SK-N-MC (cell line): ENCODE measurements at regions not wholly inside any gene's neighbourhood (a gene's known extent, or its start where the extent isn't known, plus 50 kb on each side); places are given as distances from the start of the nearest gene placed in this dataset.

Source experiments
- EZH2 ChIP-seq: fragments of 200-600 bp; sonication (generic); IDR thresholded peaks from one replicate; pipeline ENCODE4 v1.6.1; 2017; ENCODE audit warnings: antibody characterized with exemption
- POLR2AphosphoS5 ChIP-seq: IDR thresholded peaks from 2 replicates; pipeline ENCODE4 v1.6.1; 2012; ENCODE audit warnings: mild to moderate bottlenecking, low read depth, low read length, borderline replicate concordance

DNA sequence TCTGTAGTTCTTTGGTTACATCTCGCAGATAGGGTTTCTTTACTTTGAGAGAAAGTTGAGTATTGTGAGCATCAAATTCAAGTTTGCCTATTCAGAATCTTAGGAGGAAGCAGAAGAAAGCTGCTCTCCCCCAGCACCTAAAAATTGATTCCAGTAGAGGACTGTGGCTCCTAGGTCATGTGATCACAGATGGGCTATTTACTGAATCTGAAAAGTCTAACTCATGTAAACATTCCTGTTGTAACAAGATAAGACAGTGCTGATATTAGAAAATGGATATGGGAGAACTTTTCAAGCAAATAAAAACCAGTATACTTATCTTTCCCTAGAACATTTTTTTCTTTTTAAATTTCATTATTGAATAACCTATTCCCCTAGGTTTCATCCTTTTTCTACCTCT lies 308.4 kb upstream of the SLITRK3 start:
- TF ChIP-seq POLR2AphosphoS5 (no peak), EZH2 (no peak)
